GM12864 (cell line): ENCODE measurements at regions not wholly inside any gene's neighbourhood (a gene's known extent, or its start where the extent isn't known, plus 50 kb on each side); places are given as distances from the start of the nearest gene placed in this dataset.
"Not testable (repeated sequence)": the region's sequence is repeated elsewhere in the genome, so short reads cannot be mapped to it uniquely, and the experiment has no call there.

ENCODE experiments used
- DNase-seq: peaks from one replicate; pipeline ENCODE4 v3.0.0-alpha.2; 2011; ENCODE audit warnings: low read depth
- H3K4me3 ChIP-seq: 2 replicates; pipeline ENCODE4 v1.5.1; 2011; ENCODE audit warnings: mild to moderate bottlenecking, low read depth, low read length, control low read depth
- CTCF ChIP-seq: IDR thresholded peaks from 2 replicates; pipeline ENCODE4 v1.5.1; 2011; ENCODE audit warnings: low read depth, mild to moderate bottlenecking, moderate library complexity, low read length, control low read depth, inconsistent platforms; ENCODE audit errors: missing control alignments

GRCh38 chr6:55089325-55089724 is 85.0 kb upstream of the HCRTR2 start:
- no peak overlapping the region for H3K4me3 ChIP-seq
- no peak for TF ChIP-seq CTCF
- no peak for DNase-seq

- H3K4me3 ChIP-seq = no peak overlapping the region
- no peak for TF ChIP-seq CTCF
- DNase-seq = no peak
Observed at GRCh38 chr6:55100686-55101085, 73.6 kb upstream of the HCRTR2 start.

GRCh38 chr6:55101157-55101556 is 73.2 kb upstream of the HCRTR2 start:
- H3K4me3 ChIP-seq = no peak overlapping the region
- no peak for DNase-seq
- TF ChIP-seq CTCF = no peak

GRCh38 chr6:55108134-55109130 is 65.9 kb upstream of the HCRTR2 start:
- no peak overlapping the region for H3K4me3 ChIP-seq
- DNase-seq = no peak
- TF ChIP-seq CTCF = no peak

GRCh38 chr6:55117267-55117666 is 57.0 kb upstream of the HCRTR2 start:
- DNase-seq = no peak
- no peak overlapping the region for H3K4me3 ChIP-seq
- no peak for TF ChIP-seq CTCF

- not testable (repeated sequence) for DNase-seq, H3K4me3 ChIP-seq
Observed at GRCh38 chr6:55124241-55124640, 50.1 kb upstream of the HCRTR2 start.
